ENCODE measurements at regions not wholly inside any gene's neighbourhood (a gene's known extent, or its start where the extent isn't known, plus 50 kb on each side); places are given as distances from the start of the nearest gene placed in this dataset.
"Not testable (repeated sequence)": the region's sequence is repeated elsewhere in the genome, so short reads cannot be mapped to it uniquely, and the experiment has no call there.

- intact Hi-C loops (cut with DNase I) = no loop called here
Observed at GRCh38 chr15:87556886-87557285, 699.7 kb downstream of the NTRK3 start.

DNA sequence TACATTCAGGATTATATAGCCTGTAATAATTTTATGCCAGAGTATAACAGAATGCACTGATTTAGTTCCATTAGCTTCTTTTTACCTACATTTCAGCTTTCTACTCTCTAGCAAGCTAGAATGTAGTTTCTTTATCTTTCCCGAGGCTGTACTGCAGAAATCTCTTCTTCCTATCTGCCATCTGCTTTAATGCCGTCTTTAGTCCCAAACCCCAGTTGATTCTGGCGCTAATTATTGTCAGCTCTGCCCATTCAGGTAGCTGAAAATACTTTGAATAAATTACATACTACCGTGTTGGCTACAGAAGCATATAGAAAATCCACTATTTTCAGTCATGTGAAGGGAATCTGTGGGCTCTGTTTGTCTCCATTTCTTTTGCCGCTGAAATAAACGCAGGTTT, 706.7 kb downstream of the NTRK3 start:
- DNase-seq (ENCODE audit: low spot score) = no peak
- Histone ChIP-seq H3K4me3 (no peak overlapping the region), H3K36me3 (no peaks in the 10 kb centered on the region), H3K27ac (no peak overlapping the region), H3K4me1 (replicated peaks) (no peaks in the 10 kb centered on the region), H3K9me3 (no peaks in the 10 kb centered on the region), H3K27me3 (replicated peaks; ENCODE audit: insufficient read depth) (no peaks in the 10 kb centered on the region)
- intact Hi-C loops (cut with DNase I) = no loop called here
- TF ChIP-seq CTCF (IDR thresholded peaks at IDR 0.05) = no peak
- TF ChIP-seq POLR2A (IDR thresholded peaks at IDR 0.05) = no peak
- TF ChIP-seq POLR2AphosphoS5 (IDR thresholded peaks at IDR 0.05) = no peak
- WGBS = 80% methylated on average over 6 of the region's 6 CpGs

More at GRCh38 chr15:87556886-87557285, 699.7 kb downstream of the NTRK3 start:
- H3K36me3 ChIP-seq = no peaks in the 10 kb centered on the region
- no peaks in the 10 kb centered on the region for H3K27me3 ChIP-seq (replicated peaks; ENCODE audit: insufficient read depth)
- H3K4me1 ChIP-seq (replicated peaks) = no peaks in the 10 kb centered on the region
- no peak overlapping the region for H3K27ac ChIP-seq
- no peak overlapping the region for H3K4me3 ChIP-seq
- no peak for DNase-seq (ENCODE audit: low spot score)
- TF ChIP-seq POLR2AphosphoS5 (IDR thresholded peaks at IDR 0.05) (no peak), POLR2A (IDR thresholded peaks at IDR 0.05) (no peak), CTCF (IDR thresholded peaks at IDR 0.05) (no peak)
- no peaks in the 10 kb centered on the region for H3K9me3 ChIP-seq

DNA sequence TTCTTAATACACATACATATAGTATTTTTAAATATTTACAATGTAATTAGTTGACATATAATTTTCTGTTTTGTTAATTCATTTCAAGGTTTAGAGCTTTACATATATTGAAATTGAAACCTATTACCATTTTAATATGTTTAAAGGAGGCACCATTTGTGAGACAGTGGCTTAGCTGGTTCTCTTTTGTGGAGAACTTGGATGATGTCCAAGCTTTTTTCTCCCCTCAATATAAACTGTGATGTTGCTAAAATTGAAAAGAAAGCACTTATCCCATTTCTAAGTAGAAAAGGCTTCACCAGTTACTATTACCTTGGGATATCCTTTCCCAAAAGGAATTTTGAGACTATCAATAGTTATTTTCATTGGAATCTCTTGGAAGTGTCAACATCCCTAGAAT, 707.2 kb downstream of the NTRK3 start:
- no peaks in the 10 kb centered on the region for H3K9me3 ChIP-seq
- H3K36me3 ChIP-seq = no peaks in the 10 kb centered on the region
- no peak for TF ChIP-seq CTCF (IDR thresholded peaks at IDR 0.05)
- no peak overlapping the region for H3K4me3 ChIP-seq
- no peaks in the 10 kb centered on the region for H3K4me1 ChIP-seq (replicated peaks)
- no peaks in the 10 kb centered on the region for H3K27me3 ChIP-seq (replicated peaks; ENCODE audit: insufficient read depth)
- no peak for DNase-seq (ENCODE audit: low spot score)
- H3K27ac ChIP-seq = no peak overlapping the region
- intact Hi-C loops (cut with DNase I) = no loop called here

DNA sequence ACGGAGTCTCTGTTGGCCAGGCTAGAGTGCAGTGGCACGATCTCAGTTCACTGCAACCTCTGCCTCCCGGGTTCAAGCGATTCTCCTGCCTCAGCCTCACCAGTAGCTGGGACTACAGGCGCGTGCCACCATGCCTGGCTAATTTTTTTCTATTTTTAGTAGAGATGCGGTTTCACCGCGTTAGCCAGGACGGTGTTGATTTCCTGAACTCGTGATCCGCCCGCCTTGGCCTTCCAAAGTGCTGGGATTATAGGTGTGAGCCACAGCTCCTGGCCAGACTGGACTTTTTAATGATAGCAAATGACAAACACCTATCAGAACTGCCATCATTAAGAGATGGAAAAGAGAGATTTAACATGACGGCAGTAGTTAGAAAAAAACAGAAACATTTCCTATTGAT, 707.9 kb downstream of the NTRK3 start:
- WGBS = 91% methylated on average over 14 of the region's 14 CpGs
- H3K4me3 ChIP-seq; H3K27ac ChIP-seq; H3K9me3 ChIP-seq; H3K27me3 ChIP-seq (replicated peaks; ENCODE audit: insufficient read depth); H3K4me1 ChIP-seq (replicated peaks); H3K36me3 ChIP-seq; DNase-seq (ENCODE audit: low spot score); intact Hi-C loops (cut with DNase I): not testable (repeated sequence)

DNA sequence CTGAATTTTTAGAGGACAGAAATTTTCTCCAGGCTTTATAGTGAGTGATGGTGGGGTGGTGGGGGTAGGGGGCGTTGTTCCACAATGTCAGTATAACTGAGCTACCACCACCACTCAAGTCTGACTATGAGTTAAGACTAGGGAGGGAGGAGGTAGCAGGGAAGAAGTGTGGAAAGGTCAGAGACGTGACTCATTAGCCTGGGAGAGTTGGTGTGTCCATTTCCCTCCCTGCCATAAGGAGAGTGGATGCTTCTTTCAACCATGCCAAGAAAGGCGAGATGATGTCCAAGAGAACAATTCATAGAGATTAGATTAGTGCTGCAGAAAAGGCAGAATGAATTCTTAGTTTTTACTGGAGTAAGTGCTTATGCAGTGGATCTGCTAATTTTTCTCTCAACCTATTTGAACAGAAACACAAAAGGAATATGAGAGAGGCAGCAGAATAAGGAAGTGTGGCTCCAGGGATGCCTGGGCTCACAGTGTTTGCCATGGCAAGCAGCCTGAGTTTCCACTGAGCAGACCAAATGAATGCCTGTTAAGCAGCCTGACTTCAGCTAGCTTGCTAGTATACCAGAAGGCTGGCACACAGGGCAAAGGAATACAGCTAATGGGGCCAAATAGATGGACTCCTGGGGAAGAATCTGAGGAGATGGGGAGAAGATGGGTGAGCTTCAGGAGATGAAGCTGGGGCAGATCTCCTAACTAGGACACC, 708.9 kb downstream of the NTRK3 start:
- 54% methylated on average over 3 of the region's 3 CpGs for WGBS
- H3K27me3 ChIP-seq (replicated peaks; ENCODE audit: insufficient read depth) = no peaks in the 10 kb centered on the region
- DNase-seq (ENCODE audit: low spot score) = no peak
- no peak overlapping the region for H3K27ac ChIP-seq
- no peaks in the 10 kb centered on the region for H3K36me3 ChIP-seq
- TF ChIP-seq POLR2A (IDR thresholded peaks at IDR 0.05) (no peak), POLR2AphosphoS5 (IDR thresholded peaks at IDR 0.05) (no peak), CTCF (IDR thresholded peaks at IDR 0.05) (no peak)
- H3K9me3 ChIP-seq = no peaks in the 10 kb centered on the region
- intact Hi-C loops (cut with DNase I) = no loop called here
- H3K4me1 ChIP-seq (replicated peaks) = no peaks in the 10 kb centered on the region
- no peak overlapping the region for H3K4me3 ChIP-seq

All from prostate gland (tissue), 2 donors.